AG04450 (cell line): ENCODE measurements at regions not wholly inside any gene's neighbourhood (a gene's known extent, or its start where the extent isn't known, plus 50 kb on each side); places are given as distances from the start of the nearest gene placed in this dataset.

Experiments
- CTCF ChIA-PET: fragments of 300-600, 350-600 bp; formaldehyde crosslinking; extraction: SDS; loops from one replicate; lab custom pipeline; 2022; ENCODE audit warnings: antibody characterized with exemption, inconsistent platforms; lab: Charles Lee
- POLR2A ChIA-PET: fragments of 350-600 bp; formaldehyde crosslinking; extraction: SDS; loops from one replicate; lab custom pipeline; 2021; ENCODE audit warnings: antibody characterized with exemption, inconsistent platforms; lab: Yijun Ruan, JAX
- DNase-seq: peaks from one replicate; pipeline ENCODE4 v3.0.0-alpha.2; 2011; ENCODE audit warnings: low read depth, low spot score
- H3K27ac ChIP-seq: one replicate; pipeline ENCODE4 v1.5.1; 2012; ENCODE audit warnings: low read depth, low read length, control low read depth
- H3K27me3 ChIP-seq: one replicate; pipeline ENCODE4 v1.6.0; 2012; ENCODE audit warnings: low read length; ENCODE audit not compliant: control insufficient read depth, insufficient read depth
- H3K4me3 ChIP-seq: 2 replicates; pipeline ENCODE4 v1.5.1; 2011; ENCODE audit warnings: mild to moderate bottlenecking, low read depth, low read length, control low read depth
- H3K9me3 ChIP-seq: 2 replicates; pipeline ENCODE4 v1.5.1; 2012; ENCODE audit warnings: low read length; ENCODE audit not compliant: control insufficient read depth, insufficient read depth
- CTCF ChIP-seq: IDR thresholded peaks from 2 replicates; pipeline ENCODE4 v1.5.1; 2011; ENCODE audit warnings: low read depth, low read length, control low read depth, inconsistent platforms

GRCh38 chr20:63100174-63100925, 93.6 kb upstream of the BHLHE23 start:
- ChIA-PET POLR2A (no interaction called here), CTCF (no interaction called here)
- DNase-seq: no peak
- no peak for TF ChIP-seq CTCF
- Histone ChIP-seq H3K27ac (no peak overlapping the region), H3K9me3 (peaks cover 10% of the 10 kb centered on the region; the same call in 1 of the 2 replicates), H3K4me3 (no peak overlapping the region), H3K27me3 (peaks cover 10% of the 10 kb centered on the region)

- POLR2A ChIA-PET: no interaction called here
- CTCF ChIA-PET: no interaction called here
- Histone ChIP-seq H3K4me3 (no peak overlapping the region), H3K27me3 (peaks cover 17% of the 10 kb centered on the region), H3K27ac (no peak overlapping the region), H3K9me3 (peaks cover 4% of the 10 kb centered on the region; the same call in 1 of the 2 replicates)
- TF ChIP-seq CTCF: no peak
- no peak for DNase-seq
Observed at GRCh38 chr20:63099456-63100173, 92.9 kb upstream of the BHLHE23 start.

GRCh38 chr20:63098195-63098810, 91.5 kb upstream of the BHLHE23 start:
- ChIA-PET CTCF (no interaction called here), POLR2A (no interaction called here)
- Histone ChIP-seq H3K9me3 (no peaks in the 10 kb centered on the region; the same call in 1 of the 2 replicates), H3K4me3 (no peak overlapping the region), H3K27ac (no peak overlapping the region), H3K27me3 (peaks cover 24% of the 10 kb centered on the region)
- no peak for DNase-seq
- no peak for TF ChIP-seq CTCF

- CTCF ChIA-PET: no interaction called here
- Histone ChIP-seq H3K4me3 (no peak overlapping the region), H3K9me3 (no peaks in the 10 kb centered on the region; the same call in 1 of the 2 replicates), H3K27ac (no peak overlapping the region), H3K27me3 (peaks cover 30% of the 10 kb centered on the region)
- POLR2A ChIA-PET: no interaction called here
- no peak for DNase-seq
- TF ChIP-seq CTCF: no peak
Observed at GRCh38 chr20:63097336-63097831, 90.6 kb upstream of the BHLHE23 start.
